BE2C (cell line): ENCODE measurements at regions not wholly inside any gene's neighbourhood (a gene's known extent, or its start where the extent isn't known, plus 50 kb on each side); places are given as distances from the start of the nearest gene placed in this dataset.
A peak's percentile ranks its signal among the peaks of the same experiment; 100 is the strongest.

ENCODE experiments used
- DNase-seq: peaks from one replicate; pipeline ENCODE4 v3.0.0-alpha.2; 2020
- H3K27me3 ChIP-seq: fragments of 250-450 bp; sonication (Bioruptor Pico); 2 replicates; pipeline ENCODE4 v1.5.1; 2020; ENCODE audit warnings: mild to moderate bottlenecking
- H3K36me3 ChIP-seq: fragments of 250-450 bp; sonication (Bioruptor Pico); 2 replicates; pipeline ENCODE4 v1.5.1; 2020; ENCODE audit warnings: mild to moderate bottlenecking
- H3K4me1 ChIP-seq: fragments of 250-450 bp; sonication (Bioruptor Pico); 2 replicates; pipeline ENCODE4 v1.5.1; 2020
- H3K4me3 ChIP-seq: 2 replicates; pipeline ENCODE4 v1.5.1; 2011; ENCODE audit warnings: low read depth, low read length
- H3K9me3 ChIP-seq: fragments of 250-450 bp; sonication (Bioruptor Pico); 2 replicates; pipeline ENCODE4 v1.5.1; 2020
- TF ChIP-seq, protein P1 (sequence below): IDR thresholded peaks from 2 replicates; pipeline ENCODE4 v1.5.1; 2012; ENCODE audit warnings: mild to moderate bottlenecking, low read depth, low read length

DNA sequence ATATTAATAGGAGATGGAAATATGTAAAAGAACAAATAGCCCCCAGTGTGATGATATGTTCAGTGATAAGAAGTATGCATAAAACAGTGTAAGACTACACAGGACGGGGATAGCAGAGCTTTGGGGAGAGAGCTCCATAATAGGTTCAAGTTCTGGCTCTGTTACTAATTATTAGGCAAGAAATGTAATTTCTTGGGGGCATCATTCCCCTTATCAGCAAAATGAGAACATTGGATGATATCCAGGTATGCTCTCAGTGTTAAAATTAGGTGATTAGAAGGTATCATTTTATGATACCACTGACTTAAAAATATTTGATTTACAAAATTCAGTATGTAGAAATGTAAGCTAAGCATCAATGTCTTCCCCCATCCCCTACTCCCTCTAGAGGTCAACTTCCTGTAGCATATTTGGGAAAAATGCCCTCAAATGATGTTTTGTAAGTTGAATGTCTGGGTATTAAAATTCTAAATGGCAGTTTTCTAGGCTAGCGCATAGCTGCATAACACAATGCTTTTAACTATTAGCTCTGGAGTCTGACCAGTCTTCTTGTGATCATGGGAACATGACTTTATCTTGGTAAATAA is 585.7 kb upstream of the CAMK1G start:
- Histone ChIP-seq H3K27me3 (no peaks in the 10 kb centered on the region), H3K4me1 (no peaks in the 10 kb centered on the region; the same call in 1 of the 2 replicates), H3K36me3 (no peaks in the 10 kb centered on the region), H3K9me3 (no peaks in the 10 kb centered on the region), H3K4me3 (no peak overlapping the region)
- no peak for DNase-seq
- TF ChIP-seq, protein P1, sequence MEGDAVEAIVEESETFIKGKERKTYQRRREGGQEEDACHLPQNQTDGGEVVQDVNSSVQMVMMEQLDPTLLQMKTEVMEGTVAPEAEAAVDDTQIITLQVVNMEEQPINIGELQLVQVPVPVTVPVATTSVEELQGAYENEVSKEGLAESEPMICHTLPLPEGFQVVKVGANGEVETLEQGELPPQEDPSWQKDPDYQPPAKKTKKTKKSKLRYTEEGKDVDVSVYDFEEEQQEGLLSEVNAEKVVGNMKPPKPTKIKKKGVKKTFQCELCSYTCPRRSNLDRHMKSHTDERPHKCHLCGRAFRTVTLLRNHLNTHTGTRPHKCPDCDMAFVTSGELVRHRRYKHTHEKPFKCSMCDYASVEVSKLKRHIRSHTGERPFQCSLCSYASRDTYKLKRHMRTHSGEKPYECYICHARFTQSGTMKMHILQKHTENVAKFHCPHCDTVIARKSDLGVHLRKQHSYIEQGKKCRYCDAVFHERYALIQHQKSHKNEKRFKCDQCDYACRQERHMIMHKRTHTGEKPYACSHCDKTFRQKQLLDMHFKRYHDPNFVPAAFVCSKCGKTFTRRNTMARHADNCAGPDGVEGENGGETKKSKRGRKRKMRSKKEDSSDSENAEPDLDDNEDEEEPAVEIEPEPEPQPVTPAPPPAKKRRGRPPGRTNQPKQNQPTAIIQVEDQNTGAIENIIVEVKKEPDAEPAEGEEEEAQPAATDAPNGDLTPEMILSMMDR: peak; percentile 75

DNA sequence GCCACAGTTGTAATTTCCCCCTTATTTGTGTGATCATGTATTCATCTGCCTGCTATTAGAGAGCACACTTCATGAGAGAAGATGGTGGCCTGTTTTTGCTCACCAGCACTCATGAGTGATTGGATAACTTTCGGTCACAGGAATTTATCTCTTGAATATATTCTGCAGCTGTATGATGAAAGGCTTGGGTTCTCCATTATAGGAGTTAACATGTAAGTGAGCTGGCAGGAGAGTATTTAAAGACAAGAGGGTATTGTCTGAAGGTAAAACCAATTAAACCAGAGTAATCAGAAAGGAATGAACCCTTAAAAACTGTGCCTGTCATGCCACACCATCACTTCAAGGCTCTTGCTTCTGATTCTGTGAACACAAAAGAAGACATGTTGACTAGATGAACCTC is 574.9 kb upstream of the CAMK1G start:
- Histone ChIP-seq H3K36me3 (no peaks in the 10 kb centered on the region), H3K27me3 (no peaks in the 10 kb centered on the region), H3K9me3 (no peaks in the 10 kb centered on the region), H3K4me3 (no peak overlapping the region), H3K4me1 (peaks cover 8% of the 10 kb centered on the region)
- TF ChIP-seq, protein P1: no peak
- DNase-seq: no peak

DNA sequence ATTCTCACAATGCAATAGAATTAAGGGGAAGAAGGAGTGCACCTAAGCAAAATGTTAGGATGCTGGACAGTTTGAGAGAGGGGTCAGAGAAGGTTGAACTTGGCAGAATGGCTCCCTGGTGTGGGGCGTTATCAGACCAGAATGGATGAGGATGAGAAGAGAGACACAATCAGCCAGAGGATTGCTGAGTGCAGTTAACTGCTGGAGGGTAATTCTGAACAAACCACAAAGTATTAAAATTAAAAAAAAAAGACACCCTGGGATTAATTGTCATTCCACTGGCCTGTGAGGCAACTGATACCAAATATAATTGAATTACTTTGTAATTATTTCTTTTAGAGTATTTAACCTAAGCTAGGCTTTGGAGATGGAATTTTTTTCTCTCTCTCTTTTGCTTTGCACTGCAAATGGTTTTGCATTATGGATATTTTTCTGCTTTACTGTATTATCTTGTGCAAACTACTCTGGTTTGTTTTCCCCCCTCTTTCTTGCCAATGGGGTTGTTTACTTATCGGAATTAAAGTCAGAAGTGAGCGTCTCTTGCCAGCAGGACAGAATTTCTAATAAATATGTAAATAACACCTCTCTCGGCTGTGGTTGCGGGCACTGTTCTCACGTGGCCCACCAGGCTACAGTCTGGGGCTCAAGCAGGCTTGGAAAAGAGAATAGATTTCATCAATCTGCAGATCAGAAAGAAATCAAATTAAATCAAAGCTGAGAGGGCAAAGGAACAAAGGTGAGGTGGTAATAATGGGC is 572.9 kb upstream of the CAMK1G start:
- Histone ChIP-seq H3K36me3 (no peaks in the 10 kb centered on the region), H3K4me1 (peaks cover 8% of the 10 kb centered on the region), H3K4me3 (no peak overlapping the region), H3K9me3 (no peaks in the 10 kb centered on the region), H3K27me3 (no peaks in the 10 kb centered on the region)
- no peak for DNase-seq
- TF ChIP-seq, protein P1: no peak

DNA sequence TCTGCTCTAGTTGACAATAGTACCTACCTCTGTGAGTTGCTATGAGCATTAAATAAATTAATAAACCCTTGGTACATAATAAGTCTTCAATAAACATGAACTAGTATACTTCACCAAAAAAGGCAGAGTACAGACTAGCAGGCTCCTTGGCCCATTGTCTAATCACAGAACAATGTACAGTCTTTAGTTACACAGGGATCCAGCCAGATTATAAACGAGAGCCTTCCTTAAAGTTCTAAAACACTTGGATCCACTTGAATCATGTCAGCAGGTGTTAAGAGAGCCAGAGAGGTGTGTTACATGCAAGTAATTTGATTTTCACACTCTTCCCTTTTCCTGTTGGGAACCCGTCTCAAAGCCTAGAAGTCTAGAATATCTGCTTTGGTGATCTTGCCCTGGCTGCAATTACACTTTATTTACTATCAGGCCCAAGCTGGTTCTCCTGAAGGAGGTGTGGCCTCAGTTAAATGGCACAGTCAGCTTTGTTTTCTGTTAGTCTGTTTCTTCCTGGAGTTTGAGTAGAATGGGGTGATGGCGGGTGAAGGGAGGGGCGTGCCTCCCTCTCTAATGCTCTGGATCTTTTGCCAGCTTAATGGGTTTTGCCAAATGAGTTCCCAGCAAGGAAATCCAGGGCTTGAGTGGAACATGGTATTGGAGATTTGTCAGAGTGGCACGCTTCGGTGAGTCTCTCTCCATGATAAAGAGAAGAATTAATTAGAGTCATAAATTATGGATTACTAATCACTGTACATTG is 570.9 kb upstream of the CAMK1G start:
- no peak for DNase-seq

DNA sequence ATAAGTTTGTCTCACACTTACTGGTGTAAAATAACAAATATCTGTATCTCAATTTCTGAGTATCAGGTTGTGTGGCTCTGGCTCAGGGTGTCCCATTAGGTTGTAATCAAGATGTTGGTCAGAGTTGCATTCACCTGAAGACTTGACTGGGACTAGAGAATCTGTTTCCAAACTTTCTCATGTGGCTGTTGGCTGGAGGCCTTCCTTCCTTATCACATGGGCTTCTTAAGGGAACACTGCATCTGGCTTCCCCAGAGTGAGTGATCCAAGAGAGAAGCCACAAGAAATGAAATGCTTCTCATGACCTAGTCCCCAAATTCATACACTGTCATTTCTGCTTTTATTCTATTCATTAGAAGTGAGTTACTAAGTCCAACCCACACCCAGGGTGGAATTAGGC is 568.4 kb upstream of the CAMK1G start:
- Histone ChIP-seq H3K36me3 (no peaks in the 10 kb centered on the region), H3K4me1 (peaks cover 8% of the 10 kb centered on the region), H3K4me3 (no peak overlapping the region), H3K9me3 (no peaks in the 10 kb centered on the region; the same call in 1 of the 2 replicates), H3K27me3 (no peaks in the 10 kb centered on the region)
- DNase-seq: no peak
- TF ChIP-seq, protein P1: no peak

More for the DNA sequence above, 570.9 kb upstream of the CAMK1G start:
- TF ChIP-seq, protein P1: no peak
- Histone ChIP-seq H3K4me1 (peaks cover 8% of the 10 kb centered on the region), H3K27me3 (no peaks in the 10 kb centered on the region), H3K4me3 (no peak overlapping the region), H3K36me3 (no peaks in the 10 kb centered on the region), H3K9me3 (no peaks in the 10 kb centered on the region)
